ENCODE measurements at regions not wholly inside any gene's neighbourhood (a gene's known extent, or its start where the extent isn't known, plus 50 kb on each side); places are given as distances from the start of the nearest gene placed in this dataset.

DNA sequence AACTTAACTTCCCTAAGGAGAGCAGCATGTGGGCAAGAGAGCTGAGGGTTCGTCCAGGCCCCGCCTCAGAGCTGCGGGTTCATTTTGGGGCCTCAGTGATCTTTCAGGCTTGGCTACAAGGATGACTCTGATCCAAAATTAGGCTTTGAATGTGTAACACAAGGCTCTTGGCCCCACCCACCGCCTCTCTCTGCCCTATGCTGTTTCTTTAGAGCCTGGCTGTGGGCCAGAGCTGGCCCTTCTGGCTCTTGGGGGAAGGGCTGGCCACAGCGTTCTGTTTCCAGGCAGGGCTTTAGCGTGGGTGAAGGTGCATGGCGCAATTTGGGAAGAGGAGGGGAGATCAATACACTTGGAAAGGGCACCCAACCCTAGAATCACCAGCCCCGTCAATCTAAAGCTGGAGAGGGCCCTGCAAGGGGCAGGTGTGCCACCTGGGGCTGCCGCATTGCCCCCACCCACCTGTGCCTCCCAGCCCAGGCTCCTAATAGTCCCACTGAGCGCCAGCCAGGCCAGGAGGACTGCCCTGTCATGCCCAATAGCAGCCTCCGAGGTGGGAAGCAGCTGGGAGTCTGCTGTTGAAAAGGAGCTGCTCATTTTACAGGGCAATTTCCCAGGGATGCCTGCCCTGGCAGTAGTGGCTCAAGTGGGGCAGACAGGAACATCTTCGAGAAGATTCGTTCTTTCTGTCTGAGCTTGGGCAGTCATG lies 84.5 kb upstream of the MAML3 start:
- POLR2A ChIA-PET, result interaction anchor here (1.3 to 2.1 kb wide), 5 partner anchors 14 to 88 kb away, joined by 4 to 11 read pairs (median 9); partner anchors contain the start of gene MAML3
- Histone ChIP-seq H3K27ac (ENCODE audit: low read depth, low read length) (peak overlapping the region; percentile 97), H3K4me3 (ENCODE audit: low read depth, low read length) (no peak overlapping the region; the same call in 1 of the 2 replicates), H3K9me3 (ENCODE audit: control insufficient read depth, insufficient read depth, low read length) (no peaks in the 10 kb centered on the region), H3K27me3 (ENCODE audit: control insufficient read depth, insufficient read depth, low read length) (no peaks in the 10 kb centered on the region)
- TF ChIP-seq, protein P1, sequence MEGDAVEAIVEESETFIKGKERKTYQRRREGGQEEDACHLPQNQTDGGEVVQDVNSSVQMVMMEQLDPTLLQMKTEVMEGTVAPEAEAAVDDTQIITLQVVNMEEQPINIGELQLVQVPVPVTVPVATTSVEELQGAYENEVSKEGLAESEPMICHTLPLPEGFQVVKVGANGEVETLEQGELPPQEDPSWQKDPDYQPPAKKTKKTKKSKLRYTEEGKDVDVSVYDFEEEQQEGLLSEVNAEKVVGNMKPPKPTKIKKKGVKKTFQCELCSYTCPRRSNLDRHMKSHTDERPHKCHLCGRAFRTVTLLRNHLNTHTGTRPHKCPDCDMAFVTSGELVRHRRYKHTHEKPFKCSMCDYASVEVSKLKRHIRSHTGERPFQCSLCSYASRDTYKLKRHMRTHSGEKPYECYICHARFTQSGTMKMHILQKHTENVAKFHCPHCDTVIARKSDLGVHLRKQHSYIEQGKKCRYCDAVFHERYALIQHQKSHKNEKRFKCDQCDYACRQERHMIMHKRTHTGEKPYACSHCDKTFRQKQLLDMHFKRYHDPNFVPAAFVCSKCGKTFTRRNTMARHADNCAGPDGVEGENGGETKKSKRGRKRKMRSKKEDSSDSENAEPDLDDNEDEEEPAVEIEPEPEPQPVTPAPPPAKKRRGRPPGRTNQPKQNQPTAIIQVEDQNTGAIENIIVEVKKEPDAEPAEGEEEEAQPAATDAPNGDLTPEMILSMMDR (IDR thresholded peaks at IDR 0.05; ENCODE audit: low read depth, low read length), result no peak
- CTCF ChIA-PET, result interaction anchor here (0.7 to 3.7 kb wide), 3 partner anchors 15 to 504 kb away, joined by 3 to 24 read pairs (median 5); no protein-coding TSS in a partner anchor
- peak; percentile 63 for DNase-seq (ENCODE audit: low read depth, low spot score)

DNA sequence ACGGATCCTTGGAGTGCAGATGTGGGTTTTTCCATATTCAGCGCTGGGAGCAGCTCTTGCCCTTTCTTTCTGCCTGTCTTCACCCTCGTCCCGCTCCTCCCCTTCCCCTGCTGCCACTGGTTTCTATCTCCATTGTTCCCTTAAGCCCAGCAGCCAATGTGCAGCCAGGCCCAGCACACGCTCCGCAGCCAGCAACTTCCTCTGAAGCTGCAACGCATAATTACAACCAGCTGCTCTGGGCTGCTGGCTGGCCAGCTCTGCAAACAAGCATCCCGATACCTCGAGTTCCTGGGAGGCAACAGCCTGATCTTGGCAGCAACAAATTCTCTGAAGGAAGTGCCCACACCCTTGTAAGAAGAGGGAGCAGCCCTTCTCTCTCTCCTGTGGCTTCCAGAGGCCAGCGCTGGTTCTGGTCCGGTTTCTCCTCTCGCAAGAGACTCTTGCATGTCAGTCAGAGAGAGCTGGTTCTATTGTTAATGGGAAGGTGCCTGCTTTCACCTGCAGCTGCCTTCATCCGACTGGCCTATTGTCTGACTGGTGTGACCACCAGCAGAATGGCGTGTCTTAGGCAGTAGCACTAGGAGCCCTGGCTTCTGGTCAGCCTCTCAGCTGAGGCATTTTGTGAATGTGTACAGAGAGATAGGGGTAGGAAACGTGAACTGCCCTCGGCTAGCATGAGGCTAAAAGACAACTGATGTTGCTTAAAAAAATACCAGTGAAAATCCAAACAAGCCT lies 83.8 kb upstream of the MAML3 start:
- TF ChIP-seq, protein P1 (IDR thresholded peaks at IDR 0.05; ENCODE audit: low read depth, low read length), result no peak
- ChIA-PET CTCF (interaction anchor here (1.5 to 3.7 kb wide), 2 partner anchors 14 to 16 kb away, joined by 5 to 24 read pairs; no protein-coding TSS in a partner anchor), POLR2A (interaction anchor here (0.6 to 2.1 kb wide), 6 partner anchors 9 to 87 kb away, joined by 3 to 11 read pairs (median 6); partner anchors contain the start of gene MAML3)
- DNase-seq (ENCODE audit: low read depth, low spot score), result peak; percentile 88
- Histone ChIP-seq H3K9me3 (ENCODE audit: control insufficient read depth, insufficient read depth, low read length) (no peaks in the 10 kb centered on the region), H3K4me3 (ENCODE audit: low read depth, low read length) (peak overlapping the region; percentile 37), H3K27me3 (ENCODE audit: control insufficient read depth, insufficient read depth, low read length) (no peaks in the 10 kb centered on the region), H3K27ac (ENCODE audit: low read depth, low read length) (peak overlapping the region; percentile 97)

DNA sequence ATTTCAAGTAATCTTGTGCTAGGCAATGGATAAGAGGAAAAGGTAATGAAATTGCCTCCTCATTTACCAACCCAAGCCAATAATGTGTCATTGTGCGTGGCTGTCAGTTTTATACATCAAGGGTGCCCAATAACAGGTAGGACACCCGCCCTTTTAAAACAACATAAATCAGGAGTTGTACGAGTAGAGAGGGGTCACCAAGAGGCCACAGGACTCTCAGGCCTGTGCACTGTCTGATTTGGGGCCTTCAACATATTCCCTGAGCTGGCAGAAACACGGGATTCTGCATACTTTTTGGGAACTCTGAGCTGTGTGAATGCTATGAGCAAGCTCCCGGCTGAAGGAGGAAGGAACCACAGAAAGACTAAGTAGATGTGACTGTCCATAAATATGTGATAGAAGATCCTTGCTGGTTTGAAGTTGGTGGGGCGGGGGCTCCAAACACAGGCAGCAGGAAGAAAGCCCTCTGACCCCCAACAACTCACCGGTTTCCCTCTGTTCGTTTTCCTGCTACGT lies 82.7 kb upstream of the MAML3 start:
- POLR2A ChIA-PET, result interaction anchor here (0.6 to 1.7 kb wide), 3 partner anchors 7 to 83 kb away, joined by 3 to 11 read pairs (median 9); partner anchors contain the start of gene MAML3
- peak overlapping the region; percentile 31 for H3K27ac ChIP-seq (ENCODE audit: low read depth, low read length)

DNA sequence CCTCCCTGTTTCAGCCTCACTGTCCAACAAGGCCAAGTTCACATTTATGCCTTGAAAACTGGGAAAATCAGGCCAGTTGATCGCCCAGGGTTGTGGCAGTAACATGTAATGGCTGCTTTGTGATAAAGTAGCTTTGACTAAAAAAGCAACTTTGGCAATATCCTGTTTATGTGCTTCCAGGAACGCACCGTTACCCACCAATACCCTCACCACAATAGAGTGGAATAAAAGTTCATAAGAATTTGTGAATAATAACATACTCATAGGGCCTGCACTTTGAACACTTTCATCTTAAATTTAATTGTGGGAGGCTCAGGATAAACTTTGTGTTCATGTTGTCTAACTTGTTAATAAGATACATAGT lies 80.7 kb upstream of the MAML3 start:
- no peaks in the 10 kb centered on the region for H3K9me3 ChIP-seq (ENCODE audit: control insufficient read depth, insufficient read depth, low read length)
- TF ChIP-seq, protein P1 (IDR thresholded peaks at IDR 0.05; ENCODE audit: low read depth, low read length), result no peak
- H3K27ac ChIP-seq (ENCODE audit: low read depth, low read length), result peak overlapping the region; percentile 78
- no peak overlapping the region for H3K4me3 ChIP-seq (ENCODE audit: low read depth, low read length)
- CTCF ChIA-PET, result interaction anchor here (0.6 to 2.7 kb wide), 2 partner anchors 13 to 20 kb away, joined by 3 to 9 read pairs; no protein-coding TSS in a partner anchor
- no peak for DNase-seq (ENCODE audit: low read depth, low spot score)
- POLR2A ChIA-PET, result no interaction called here
- no peaks in the 10 kb centered on the region for H3K27me3 ChIP-seq (ENCODE audit: control insufficient read depth, insufficient read depth, low read length)

More for the DNA sequence above, 82.7 kb upstream of the MAML3 start:
- DNase-seq (ENCODE audit: low read depth, low spot score), result no peak
- Histone ChIP-seq H3K4me3 (ENCODE audit: low read depth, low read length) (no peak overlapping the region), H3K9me3 (ENCODE audit: control insufficient read depth, insufficient read depth, low read length) (no peaks in the 10 kb centered on the region), H3K27me3 (ENCODE audit: control insufficient read depth, insufficient read depth, low read length) (no peaks in the 10 kb centered on the region)
- CTCF ChIA-PET, result interaction anchor here (1.2 to 3.7 kb wide), 3 partner anchors 13 to 74 kb away, joined by 4 to 24 read pairs (median 5); no protein-coding TSS in a partner anchor
- TF ChIP-seq, protein P1 (IDR thresholded peaks at IDR 0.05; ENCODE audit: low read depth, low read length), result no peak
